ENCODE measurements at regions not wholly inside any gene's neighbourhood (a gene's known extent, or its start where the extent isn't known, plus 50 kb on each side); places are given as distances from the start of the nearest gene placed in this dataset.

- TF ChIP-seq CTCF (IDR thresholded peaks at IDR 0.05), result peak; percentile 41; the same call in 1 of the 2 replicates
Observed at GRCh38 chr16:65704866-65705265, 583.0 kb upstream of the CDH11 start.

- no peak for TF ChIP-seq CTCF (IDR thresholded peaks at IDR 0.05)
Observed at GRCh38 chr16:65702707-65703402, 581.0 kb upstream of the CDH11 start.

GRCh38 chr16:65700596-65700995 lies 578.7 kb upstream of the CDH11 start:
- no peak for TF ChIP-seq CTCF (IDR thresholded peaks at IDR 0.05)

GRCh38 chr16:65698791-65699321 lies 577.0 kb upstream of the CDH11 start:
- no peak for TF ChIP-seq CTCF (IDR thresholded peaks at IDR 0.05)

GRCh38 chr16:65697521-65697920 lies 575.7 kb upstream of the CDH11 start:
- no peak for TF ChIP-seq CTCF (IDR thresholded peaks at IDR 0.05)

GRCh38 chr16:65697065-65697464 lies 575.2 kb upstream of the CDH11 start:
- no peak for TF ChIP-seq CTCF (IDR thresholded peaks at IDR 0.05)

GRCh38 chr16:65689726-65690125 lies 567.9 kb upstream of the CDH11 start:
- no peak for TF ChIP-seq CTCF (IDR thresholded peaks at IDR 0.05)
